NCI-H524 (cell line): ENCODE measurements at regions not wholly inside any gene's neighbourhood (a gene's known extent, or its start where the extent isn't known, plus 50 kb on each side); places are given as distances from the start of the nearest gene placed in this dataset.

ENCODE experiments used
- DNase-seq, 2 experiments: peaks; one replicate each; lab custom pipeline; 2025; lab: John Stamatoyannopoulos, UW

DNA sequence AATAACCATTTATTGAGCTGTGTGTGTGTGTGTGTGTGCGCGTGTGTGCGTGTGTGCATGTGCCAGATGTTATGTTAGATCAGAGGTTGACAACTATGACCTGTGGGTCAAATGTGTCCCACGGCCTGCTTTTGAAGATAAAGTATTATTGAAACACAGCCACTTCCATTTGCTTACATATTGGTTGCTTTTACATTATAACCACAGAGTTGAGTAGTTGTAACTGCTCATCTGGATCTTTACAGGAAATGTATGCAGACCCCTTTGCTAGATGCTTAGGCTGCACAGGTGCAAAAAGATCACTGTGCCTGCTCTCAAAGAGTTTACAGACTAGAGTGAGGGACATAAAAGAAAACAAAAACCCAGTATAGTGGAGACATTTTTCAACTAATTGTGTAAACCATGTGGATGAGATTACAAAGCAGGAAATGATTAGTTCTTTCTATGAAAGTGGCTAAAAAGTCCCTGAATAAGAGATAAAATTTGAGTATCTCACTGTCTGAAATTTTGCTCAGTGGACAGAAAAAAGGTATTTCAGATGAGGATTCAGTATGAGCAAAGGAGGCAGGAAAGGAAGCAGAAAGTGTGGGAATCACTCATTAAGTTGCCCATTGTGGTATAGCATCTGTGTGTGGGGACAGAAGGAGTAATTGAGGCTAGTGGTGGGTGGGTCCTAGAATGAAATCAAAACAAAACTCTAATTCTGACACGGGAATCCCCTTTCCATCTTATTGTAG, 188.4 kb downstream of the PAH start:
- DNase-seq: no peak

DNA sequence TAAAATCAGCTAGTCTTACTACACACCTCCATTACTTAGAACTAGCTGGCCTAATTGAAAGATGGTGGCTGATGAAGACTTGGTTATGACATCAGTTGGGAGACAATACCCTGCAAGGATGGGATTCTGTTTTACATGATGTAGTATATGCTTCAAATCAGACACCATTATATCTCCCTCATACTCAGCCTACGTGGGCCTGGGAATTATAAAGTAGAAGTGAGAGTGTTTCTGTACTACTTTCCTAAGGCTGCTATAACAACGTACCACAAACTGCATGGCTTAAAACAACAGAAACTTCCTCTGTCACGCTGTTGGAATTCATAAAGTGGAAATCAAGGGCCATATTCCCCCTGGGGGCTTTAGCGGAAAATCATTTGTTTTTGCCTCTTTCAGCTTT, 190.4 kb downstream of the PAH start:
- DNase-seq: no peak

DNA sequence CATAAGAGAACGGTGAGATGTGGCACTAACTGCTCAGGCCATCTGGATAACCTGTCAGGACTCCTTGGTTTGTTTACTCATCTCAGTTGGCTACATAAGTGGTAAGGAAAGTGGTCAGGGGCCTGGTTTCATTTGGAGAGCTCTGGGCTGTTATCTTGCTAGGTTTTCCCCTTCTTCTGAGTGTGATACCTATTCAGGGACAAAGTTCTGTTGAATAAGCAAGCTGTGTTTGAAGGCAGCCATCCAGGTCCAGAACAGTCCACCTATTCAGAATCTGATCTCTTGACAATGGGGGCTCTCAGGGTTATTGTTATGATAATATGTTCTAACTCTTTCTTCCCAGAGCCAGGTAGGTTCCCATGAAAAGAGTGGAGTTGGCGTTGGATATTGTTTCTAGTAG, 194.9 kb downstream of the PAH start:
- no peak for DNase-seq

- DNase-seq: no peak
Observed at GRCh38 chr12:102708108-102708507, 208.9 kb downstream of the PAH start.

DNA sequence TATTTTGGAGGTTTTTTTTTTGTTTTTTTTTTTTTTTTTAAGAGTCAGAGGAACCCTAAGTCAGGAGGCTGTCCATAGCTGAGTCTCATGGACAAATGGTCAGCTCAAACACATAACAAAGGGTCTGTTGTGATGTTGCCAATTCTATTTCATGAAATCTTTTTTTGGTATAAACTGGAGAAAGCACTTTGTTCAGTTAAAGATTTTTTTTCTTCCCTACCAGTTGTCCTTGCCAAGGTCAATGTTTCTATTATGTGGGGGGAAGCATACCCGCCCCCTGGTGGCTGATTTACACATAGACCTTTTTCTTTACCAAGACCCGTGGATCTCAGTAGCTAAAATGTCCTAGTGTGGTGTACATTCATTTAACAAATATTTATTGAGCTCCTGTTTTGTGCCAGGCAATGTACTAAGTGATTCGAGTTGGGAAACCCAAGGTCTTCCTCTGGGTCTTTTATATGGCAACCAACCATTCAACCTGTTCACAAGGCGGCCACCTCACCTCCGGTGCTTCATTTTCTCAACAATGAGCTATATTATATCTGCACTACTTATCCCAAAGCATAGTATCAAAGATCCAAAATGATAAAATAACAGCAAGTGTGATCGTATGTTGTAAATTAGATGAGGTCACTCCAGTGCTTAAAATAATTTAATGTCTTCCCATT, 214.5 kb downstream of the PAH start:
- DNase-seq: peak in 1 of 2 experiments; percentile 5

GRCh38 chr12:102696045-102696444, 215.7 kb upstream of the IGF1 start:
- DNase-seq: no peak

DNA sequence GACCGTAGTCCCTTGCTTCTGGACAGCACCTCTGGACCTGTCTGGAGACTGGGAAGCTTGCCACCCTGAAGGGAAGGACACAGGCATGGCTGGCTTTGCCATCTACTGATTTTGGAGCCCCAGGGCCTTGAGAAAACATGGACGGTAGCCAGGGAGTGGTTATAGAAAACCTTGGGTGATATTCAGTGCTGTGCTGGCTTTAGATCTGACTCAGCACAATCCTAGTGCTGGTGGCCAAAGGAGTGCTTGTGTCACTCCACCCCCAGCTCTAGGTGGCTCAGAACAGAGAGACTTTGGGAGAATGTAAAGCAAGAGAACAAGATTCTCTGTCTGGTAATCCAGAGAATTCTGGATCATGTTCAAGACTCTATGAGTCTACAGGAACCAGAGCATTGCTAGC, 214.5 kb upstream of the IGF1 start:
- no peak for DNase-seq

GRCh38 chr12:102691773-102692555, 211.6 kb upstream of the IGF1 start:
- DNase-seq: no peak

GRCh38 chr12:102690253-102690652, 209.9 kb upstream of the IGF1 start:
- no peak for DNase-seq

DNA sequence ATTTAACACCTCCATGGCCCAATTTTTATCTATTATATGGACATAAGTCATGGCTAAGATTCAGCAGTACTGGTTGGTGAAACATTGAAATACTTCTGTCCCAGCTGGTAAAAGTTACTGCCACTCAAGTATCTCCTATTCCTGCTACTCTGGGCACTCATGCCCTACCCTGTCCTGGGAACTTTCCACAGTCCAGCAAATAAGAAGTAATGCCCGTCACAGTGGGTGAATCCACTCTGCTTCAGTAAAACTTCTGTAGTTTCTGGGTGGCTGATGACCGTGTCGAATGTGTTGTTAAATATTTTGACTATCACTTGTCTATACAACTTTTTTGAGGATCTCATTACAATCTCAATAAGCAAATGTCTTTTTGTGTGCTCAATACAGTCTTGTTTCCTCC, 209.3 kb upstream of the IGF1 start:
- DNase-seq: no peak

DNA sequence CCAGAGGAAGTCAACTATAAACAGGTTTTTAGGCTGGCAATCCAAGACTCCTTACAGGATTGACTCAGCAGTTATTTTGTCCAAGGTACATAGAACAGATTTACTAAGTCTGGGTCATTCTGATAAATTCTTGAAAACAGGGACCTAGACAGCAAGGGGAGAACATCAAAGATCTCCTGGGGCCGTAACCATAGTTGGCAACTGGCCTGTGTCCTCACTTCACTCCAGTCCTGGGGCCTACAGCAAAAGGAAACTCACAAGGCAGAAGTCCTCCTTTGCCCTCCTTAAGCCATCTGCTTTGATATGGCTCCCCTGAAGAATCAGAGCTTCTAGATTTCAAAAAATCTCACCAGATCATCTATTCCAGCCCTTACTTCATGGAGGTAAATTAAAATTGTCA, 207.2 kb upstream of the IGF1 start:
- DNase-seq: no peak

- DNase-seq: no peak
Observed at GRCh38 chr12:102685841-102686240, 205.5 kb upstream of the IGF1 start.

GRCh38 chr12:102685172-102685571, 204.8 kb upstream of the IGF1 start:
- no peak for DNase-seq

DNA sequence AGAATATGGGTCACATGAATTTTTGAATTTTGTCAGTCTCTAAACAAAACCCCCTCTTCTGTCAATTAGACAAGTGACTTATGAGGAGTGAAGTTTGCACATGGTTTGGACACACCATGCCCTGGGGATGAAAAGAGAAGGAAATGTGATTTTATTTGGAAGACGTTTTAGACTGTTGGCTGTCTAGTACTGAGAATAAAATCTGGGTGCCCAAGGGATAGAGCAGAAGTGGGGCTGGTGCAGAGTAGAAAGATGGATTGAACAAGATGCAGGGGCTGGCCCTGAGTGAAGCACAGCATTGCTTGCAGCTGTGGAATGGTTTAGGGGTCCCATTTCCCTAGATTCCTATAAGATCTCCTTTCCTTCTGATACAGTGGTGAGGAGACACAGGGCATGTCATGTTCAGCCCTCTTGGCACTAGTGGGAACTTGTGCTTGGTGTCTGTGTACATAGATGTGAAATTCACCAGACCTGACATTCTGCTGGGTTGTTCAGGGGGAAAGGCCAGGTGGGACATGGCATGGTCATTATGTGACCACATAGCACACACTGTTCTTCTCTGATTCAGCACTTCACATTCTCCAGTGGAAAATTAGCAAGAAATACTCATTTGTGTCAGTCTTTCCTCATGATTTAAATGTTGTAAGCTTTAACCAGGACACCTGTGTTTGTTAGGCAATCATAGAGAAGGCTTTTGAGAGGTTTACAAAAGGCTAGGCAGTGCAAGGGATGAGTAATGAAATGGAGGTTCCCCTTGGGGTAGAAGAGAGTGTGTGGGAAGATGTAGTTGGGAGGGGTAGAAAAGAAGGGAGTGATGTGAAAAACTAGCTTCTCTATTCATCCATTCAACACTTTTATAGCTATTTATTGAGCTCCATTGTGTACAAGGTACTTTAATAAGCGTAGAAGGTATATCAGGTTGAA, 202.3 kb upstream of the IGF1 start:
- DNase-seq: no peak

DNA sequence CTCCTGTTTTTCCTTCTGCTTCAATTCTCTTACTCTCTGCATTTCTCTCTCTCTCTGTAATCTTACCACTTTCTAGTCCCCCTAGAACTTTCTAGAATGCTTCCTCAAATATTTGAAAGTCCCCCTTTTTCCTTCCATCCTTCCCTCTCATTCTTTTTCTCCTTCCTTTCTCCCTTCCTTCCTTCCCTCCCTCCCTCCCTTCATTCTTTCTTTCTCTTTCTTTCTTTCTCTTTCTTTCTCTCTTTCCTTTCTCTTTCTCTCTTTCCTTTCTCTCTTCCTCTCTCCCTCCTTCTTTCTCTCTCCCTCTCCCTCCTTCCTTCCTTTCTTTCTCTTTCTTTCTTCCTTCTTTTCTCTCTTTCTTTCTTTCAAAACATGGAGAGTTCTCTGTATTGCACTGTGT, 201.4 kb upstream of the IGF1 start:
- no peak for DNase-seq

DNA sequence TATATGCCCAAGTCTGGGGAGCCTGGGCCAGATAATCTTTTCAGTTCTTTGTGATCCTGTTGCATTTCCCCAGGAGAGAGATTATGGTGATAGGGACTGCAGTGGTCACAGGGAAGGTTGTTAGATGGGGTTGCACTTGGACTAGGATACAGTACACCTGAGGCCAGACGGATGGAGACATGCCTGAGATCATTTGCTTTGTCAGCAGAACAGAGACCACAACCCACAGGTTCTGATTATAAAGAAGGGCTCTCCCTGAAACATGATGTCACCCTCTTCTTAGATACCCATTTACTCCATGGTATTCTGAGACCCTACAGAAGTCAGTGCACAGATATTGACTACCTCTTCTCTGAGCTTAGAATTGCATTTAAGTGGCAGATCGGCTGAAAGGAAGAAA, 200.9 kb upstream of the IGF1 start:
- DNase-seq: no peak

DNA sequence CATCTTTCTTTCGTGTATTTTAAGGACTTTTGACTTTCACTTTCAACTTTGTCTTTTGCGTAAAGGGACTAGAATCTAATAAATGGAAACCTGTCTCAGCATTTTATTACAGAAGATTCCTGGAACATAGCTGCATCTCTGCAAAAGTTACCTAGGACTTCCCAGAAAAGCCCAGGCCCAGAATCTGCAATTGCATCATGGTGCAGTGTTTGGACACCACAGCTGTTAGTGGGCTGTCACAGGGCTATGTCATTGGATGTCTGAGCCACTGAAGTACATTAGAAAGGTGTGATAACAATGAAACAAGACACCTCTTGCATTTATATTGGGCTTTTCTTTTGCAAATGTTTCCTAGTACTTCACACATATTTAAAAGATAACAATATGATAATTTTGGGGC, 199.9 kb upstream of the IGF1 start:
- DNase-seq: no peak

DNA sequence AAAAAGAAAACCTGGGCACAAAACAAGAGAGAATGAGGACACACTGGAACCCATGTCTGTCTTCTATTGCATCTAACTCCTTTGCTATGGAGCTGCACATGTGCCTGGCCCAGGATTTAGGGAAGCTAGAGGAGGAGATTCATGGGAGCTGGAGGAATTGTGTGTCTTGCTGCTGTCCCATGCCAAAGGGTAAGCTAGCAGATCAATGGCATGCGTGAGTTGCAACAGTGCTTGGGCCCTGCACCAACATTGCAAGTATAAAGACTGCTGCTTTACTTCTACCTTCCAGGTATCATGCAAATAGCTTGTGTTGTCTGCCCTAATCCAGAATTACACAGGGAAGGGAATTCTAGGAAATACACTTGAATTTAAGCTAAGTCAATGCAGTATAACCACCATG, 196.4 kb upstream of the IGF1 start:
- no peak for DNase-seq

DNA sequence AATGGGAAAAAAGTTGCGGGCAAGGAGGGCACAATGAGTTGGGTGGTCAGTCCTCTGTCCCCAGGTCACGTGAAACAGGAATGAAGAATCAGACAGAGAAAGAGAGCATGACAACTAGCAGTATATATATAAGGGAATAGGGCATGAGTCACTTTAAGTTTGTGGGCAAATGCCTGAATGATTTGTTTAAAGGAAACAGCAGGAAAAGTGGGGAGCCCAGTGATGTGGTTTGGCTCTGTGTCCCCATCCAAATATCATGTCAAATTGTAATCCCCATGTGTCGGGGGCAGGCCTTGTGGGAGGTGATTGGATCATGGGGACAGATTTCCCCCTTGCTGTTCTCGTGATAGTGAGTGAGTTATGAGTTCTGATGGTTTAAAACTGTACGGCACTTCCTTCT, 195.3 kb upstream of the IGF1 start:
- no peak for DNase-seq

- no peak for DNase-seq
Observed at GRCh38 chr12:102673606-102674005, 193.2 kb upstream of the IGF1 start.

- peak in 1 of 2 experiments; percentile 30 for DNase-seq
Observed at GRCh38 chr12:102672212-102672611, 191.8 kb upstream of the IGF1 start.

DNA sequence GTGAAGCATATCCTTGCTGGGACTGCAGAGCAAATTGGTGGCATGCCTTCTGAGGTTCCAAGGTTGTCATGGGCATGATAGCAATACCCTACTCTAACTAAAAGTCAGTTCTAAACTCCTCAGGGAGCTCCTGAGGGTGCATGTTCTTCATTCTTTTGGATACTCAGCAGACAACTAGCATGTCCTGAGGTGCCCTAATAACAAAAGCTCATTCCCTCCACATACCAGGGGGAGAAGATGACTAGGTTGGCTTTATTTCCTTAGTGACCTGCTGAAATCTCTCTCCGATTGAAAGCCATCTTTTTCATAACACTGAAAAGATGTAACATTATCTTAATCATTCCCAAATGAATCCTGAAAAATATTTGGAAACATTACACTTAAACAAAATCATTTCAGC, 188.7 kb upstream of the IGF1 start:
- no peak for DNase-seq
